PC-9 (cell line): ENCODE measurements at regions not wholly inside any gene's neighbourhood (a gene's known extent, or its start where the extent isn't known, plus 50 kb on each side); places are given as distances from the start of the nearest gene placed in this dataset.

ENCODE experiments used
- BruUV-seq: library from RNA; stranded (reverse); fragments of 400-500 nt; replicated peaks from 2 replicates; lab custom pipeline; 2021; lab: Mats Ljungman, UMichigan
- CTCF ChIA-PET: fragments of 300-600 bp; sonication (Branson Sonifier 250); formaldehyde crosslinking; loops from one replicate; lab custom pipeline; 2022; ENCODE audit warnings: antibody characterized with exemption; lab: Charles Lee
- POLR2A ChIA-PET: fragments of 300-600 bp; sonication (Branson Sonifier 250); formaldehyde crosslinking; loops from one replicate; lab custom pipeline; 2022; ENCODE audit warnings: antibody characterized with exemption; ENCODE audit not compliant: unreplicated experiment; lab: Charles Lee
- DNase-seq, 2 experiments: peaks; one replicate each; pipeline versions ENCODE4 v3.0.0 to v3.0.0-alpha.2; 2015 to 2022; ENCODE audit warnings: mixed read lengths in 1 of 2
- H2AFZ ChIP-seq: fragments of 200-600 bp; sonication (generic); 2 replicates; pipeline ENCODE4 v1.8.1; 2017; ENCODE audit warnings: antibody characterized with exemption
- H3F3A ChIP-seq: fragments of 200-600 bp; sonication (generic); 2 replicates; pipeline ENCODE4 v1.8.1; 2017; ENCODE audit warnings: antibody characterized with exemption, mild to moderate bottlenecking, low read depth; ENCODE audit not compliant: insufficient read depth
- H3K27ac ChIP-seq: fragments of 200-600 bp; sonication (generic); 2 replicates; pipeline ENCODE4 v1.6.1; 2016; ENCODE audit warnings: mixed run types
- H3K27me3 ChIP-seq: fragments of 200-600 bp; sonication (generic); 2 replicates; pipeline ENCODE4 v1.6.1; 2016; ENCODE audit warnings: low read depth, mixed run types; ENCODE audit not compliant: insufficient read depth
- H3K36me3 ChIP-seq: fragments of 200-600 bp; sonication (generic); 2 replicates; pipeline ENCODE4 v1.6.1; 2016; ENCODE audit warnings: low read depth, mixed run types
- H3K4me1 ChIP-seq: fragments of 200-600 bp; sonication (generic); replicated peaks from 2 replicates; pipeline ENCODE4 v1.6.1; 2016; ENCODE audit warnings: mixed run types; ENCODE audit not compliant: insufficient read depth
- H3K4me2 ChIP-seq: fragments of 200-600 bp; sonication (generic); 2 replicates; pipeline ENCODE4 v1.6.1; 2017; ENCODE audit warnings: mixed run types
- H3K4me3 ChIP-seq: fragments of 200-600 bp; sonication (generic); 2 replicates; pipeline ENCODE4 v1.6.1; 2016; ENCODE audit warnings: mixed run types
- H3K79me2 ChIP-seq: fragments of 200-600 bp; sonication (generic); 2 replicates; pipeline ENCODE4 v1.6.1; 2017; ENCODE audit warnings: low read depth, mixed run types
- H3K9me2 ChIP-seq: fragments of 200-600 bp; sonication (generic); 2 replicates; pipeline ENCODE4 v1.8.1; 2017; ENCODE audit warnings: mild to moderate bottlenecking; ENCODE audit not compliant: insufficient read depth
- H3K9me3 ChIP-seq: fragments of 200-600 bp; sonication (generic); 2 replicates; pipeline ENCODE4 v1.8.1; 2016; ENCODE audit warnings: low read depth; ENCODE audit not compliant: insufficient read depth
- H4K20me1 ChIP-seq: fragments of 200-600 bp; sonication (generic); 2 replicates; pipeline ENCODE4 v1.8.1; 2017; ENCODE audit not compliant: insufficient read depth
- EZH2 ChIP-seq: fragments of 200-600 bp; sonication (generic); IDR thresholded peaks from 2 replicates; pipeline ENCODE4 v1.8.0; 2017; ENCODE audit warnings: antibody characterized with exemption, low read depth
- intact Hi-C: fragments of 100-400 bp; cut with micrococcal nuclease; formaldehyde crosslinking; loops from one replicate; pipeline ENCODE4 v1.10.0; 2022; ENCODE audit not compliant: unreplicated experiment
- TF ChIP-seq, protein P1 (sequence below): fragments of 200-600 bp; sonication (generic); conservative IDR thresholded peaks from 2 replicates; pipeline ENCODE4 v1.6.1; 2017; ENCODE audit warnings: mixed run types, antibody characterized with exemption, mild to moderate bottlenecking, moderate library complexity

DNA sequence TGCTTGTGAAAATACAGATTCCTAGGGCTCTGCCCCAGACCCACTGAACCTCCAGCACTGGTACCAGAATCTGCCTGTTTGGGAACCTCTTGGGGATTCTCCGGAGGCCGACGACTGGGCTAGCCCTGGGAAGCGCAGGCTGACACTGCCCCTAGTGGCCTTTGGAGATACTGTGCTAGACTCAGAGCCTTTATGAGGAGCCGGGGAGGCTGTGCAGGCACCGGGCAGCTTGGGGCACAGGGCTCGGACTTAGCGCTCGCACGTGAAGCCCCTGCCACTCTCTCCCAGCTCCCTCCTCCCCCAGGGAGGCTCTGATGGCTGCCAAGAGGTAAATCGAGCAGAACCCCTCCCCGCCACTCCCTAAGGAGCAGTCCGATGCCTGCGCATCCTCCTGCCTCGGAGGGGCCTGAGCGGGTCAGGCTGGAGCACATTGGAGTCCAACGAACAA is 144.6 kb upstream of the TNR start:
- ChIA-PET POLR2A (no interaction called here), CTCF (no interaction called here)
- no peak overlapping the region for H3K4me2 ChIP-seq
- no peak overlapping the region for H2AFZ ChIP-seq
- intact Hi-C loops = no loop called here
- no peak overlapping the region for H3K27ac ChIP-seq
- H3K9me2 ChIP-seq = no peaks in the 10 kb centered on the region
- no peaks in the 10 kb centered on the region for H3K9me3 ChIP-seq
- H3K27me3 ChIP-seq = no peaks in the 10 kb centered on the region
- no peaks in the 10 kb centered on the region for H3K79me2 ChIP-seq
- no peaks in the 10 kb centered on the region for H3K4me1 ChIP-seq
- H3K4me3 ChIP-seq = no peak overlapping the region
- DNase-seq = peak in 1 of 2 experiments; percentile 23
- no peaks in the 10 kb centered on the region for H3F3A ChIP-seq
- H3K36me3 ChIP-seq = no peaks in the 10 kb centered on the region
- no TSS peak for BruUV-seq
- TF ChIP-seq, protein P1, sequence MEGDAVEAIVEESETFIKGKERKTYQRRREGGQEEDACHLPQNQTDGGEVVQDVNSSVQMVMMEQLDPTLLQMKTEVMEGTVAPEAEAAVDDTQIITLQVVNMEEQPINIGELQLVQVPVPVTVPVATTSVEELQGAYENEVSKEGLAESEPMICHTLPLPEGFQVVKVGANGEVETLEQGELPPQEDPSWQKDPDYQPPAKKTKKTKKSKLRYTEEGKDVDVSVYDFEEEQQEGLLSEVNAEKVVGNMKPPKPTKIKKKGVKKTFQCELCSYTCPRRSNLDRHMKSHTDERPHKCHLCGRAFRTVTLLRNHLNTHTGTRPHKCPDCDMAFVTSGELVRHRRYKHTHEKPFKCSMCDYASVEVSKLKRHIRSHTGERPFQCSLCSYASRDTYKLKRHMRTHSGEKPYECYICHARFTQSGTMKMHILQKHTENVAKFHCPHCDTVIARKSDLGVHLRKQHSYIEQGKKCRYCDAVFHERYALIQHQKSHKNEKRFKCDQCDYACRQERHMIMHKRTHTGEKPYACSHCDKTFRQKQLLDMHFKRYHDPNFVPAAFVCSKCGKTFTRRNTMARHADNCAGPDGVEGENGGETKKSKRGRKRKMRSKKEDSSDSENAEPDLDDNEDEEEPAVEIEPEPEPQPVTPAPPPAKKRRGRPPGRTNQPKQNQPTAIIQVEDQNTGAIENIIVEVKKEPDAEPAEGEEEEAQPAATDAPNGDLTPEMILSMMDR = peak; percentile 81
- TF ChIP-seq EZH2 = no peak
- H4K20me1 ChIP-seq = no peaks in the 10 kb centered on the region

DNA sequence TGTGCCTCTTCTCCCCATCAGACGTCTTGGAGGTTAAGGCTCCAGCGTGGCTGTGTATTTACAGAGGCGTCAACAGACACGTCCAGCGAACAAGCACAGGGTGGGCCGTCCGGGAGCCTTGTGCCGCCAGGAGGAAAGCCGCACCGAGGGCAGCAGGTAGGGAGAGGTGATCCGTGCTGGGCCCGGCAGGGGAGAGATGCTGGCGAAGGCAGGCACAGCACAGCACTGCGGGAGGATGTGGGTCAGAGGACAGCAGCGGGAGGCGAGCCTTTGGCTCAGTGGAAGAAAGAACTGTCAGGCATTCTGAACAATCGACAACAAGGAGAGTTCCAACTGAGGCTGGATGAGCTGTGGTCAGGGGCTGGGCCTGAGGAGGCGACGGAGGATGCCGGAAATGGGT is 144.1 kb upstream of the TNR start:
- POLR2A ChIA-PET = no interaction called here
- intact Hi-C loops = no loop called here
- Histone ChIP-seq H3K36me3 (no peaks in the 10 kb centered on the region), H3K9me2 (no peaks in the 10 kb centered on the region), H3K4me3 (no peak overlapping the region), H3K4me2 (no peak overlapping the region), H2AFZ (no peak overlapping the region), H4K20me1 (no peaks in the 10 kb centered on the region), H3K27ac (no peak overlapping the region), H3K4me1 (no peaks in the 10 kb centered on the region), H3K79me2 (no peaks in the 10 kb centered on the region), H3K27me3 (no peaks in the 10 kb centered on the region), H3K9me3 (no peaks in the 10 kb centered on the region), H3F3A (no peaks in the 10 kb centered on the region)
- no TSS peak for BruUV-seq
- no peak for DNase-seq
- no peak for TF ChIP-seq EZH2
- TF ChIP-seq, protein P1 = no peak
- CTCF ChIA-PET = no interaction called here

DNA sequence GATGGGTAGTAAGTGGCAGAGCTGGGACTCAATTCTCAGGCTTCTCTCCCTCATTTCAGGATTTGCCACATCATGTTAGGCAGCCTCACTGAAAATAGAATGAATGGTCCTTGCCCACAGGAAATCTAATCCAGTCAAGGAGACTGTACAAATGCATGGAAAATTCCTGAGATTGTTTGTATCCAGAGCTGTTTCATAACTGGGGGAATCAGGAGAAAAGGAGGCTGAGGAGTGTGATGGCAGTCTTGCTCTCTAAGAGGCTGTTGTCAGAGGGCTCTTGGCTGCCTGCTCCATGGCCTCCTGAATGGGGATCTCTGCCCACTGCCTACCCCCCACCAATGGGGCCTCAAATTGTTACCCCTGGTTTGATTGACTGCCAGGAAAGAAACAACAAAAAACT is 141.9 kb upstream of the TNR start:
- H4K20me1 ChIP-seq = no peaks in the 10 kb centered on the region
- H3K36me3 ChIP-seq = no peaks in the 10 kb centered on the region
- 0 out of 2 replicates have a peak, but pooled peaks cover 5% of the 10 kb centered on the region for H3K27me3 ChIP-seq
- TF ChIP-seq, protein P1 = no peak
- no peak for TF ChIP-seq EZH2
- no peak overlapping the region for H2AFZ ChIP-seq
- BruUV-seq = no TSS peak
- no peak for DNase-seq
- H3K9me3 ChIP-seq = no peaks in the 10 kb centered on the region
- H3F3A ChIP-seq = no peaks in the 10 kb centered on the region
- no peaks in the 10 kb centered on the region for H3K9me2 ChIP-seq
- H3K4me1 ChIP-seq = no peaks in the 10 kb centered on the region
- H3K4me3 ChIP-seq = no peak overlapping the region
- intact Hi-C loops = no loop called here
- no peak overlapping the region for H3K27ac ChIP-seq
- no peaks in the 10 kb centered on the region for H3K79me2 ChIP-seq
- H3K4me2 ChIP-seq = no peak overlapping the region
- ChIA-PET POLR2A (no interaction called here), CTCF (interaction anchor here (0.7 kb wide), 1 partner anchor 176 kb away, joined by 4 read pairs; no protein-coding TSS in a partner anchor)
